Left forelimb (tissue), 1 donor: ENCODE measurements at regions not wholly inside any gene's neighbourhood (a gene's known extent, or its start where the extent isn't known, plus 50 kb on each side); places are given as distances from the start of the nearest gene placed in this dataset.
"Not testable (repeated sequence)": the region's sequence is repeated elsewhere in the genome, so short reads cannot be mapped to it uniquely, and the experiment has no call there.

Experiments used
- DNase-seq: peaks from one replicate; pipeline ENCODE4 v3.0.0-alpha.2; 2018; ENCODE audit warnings: low spot score

DNA sequence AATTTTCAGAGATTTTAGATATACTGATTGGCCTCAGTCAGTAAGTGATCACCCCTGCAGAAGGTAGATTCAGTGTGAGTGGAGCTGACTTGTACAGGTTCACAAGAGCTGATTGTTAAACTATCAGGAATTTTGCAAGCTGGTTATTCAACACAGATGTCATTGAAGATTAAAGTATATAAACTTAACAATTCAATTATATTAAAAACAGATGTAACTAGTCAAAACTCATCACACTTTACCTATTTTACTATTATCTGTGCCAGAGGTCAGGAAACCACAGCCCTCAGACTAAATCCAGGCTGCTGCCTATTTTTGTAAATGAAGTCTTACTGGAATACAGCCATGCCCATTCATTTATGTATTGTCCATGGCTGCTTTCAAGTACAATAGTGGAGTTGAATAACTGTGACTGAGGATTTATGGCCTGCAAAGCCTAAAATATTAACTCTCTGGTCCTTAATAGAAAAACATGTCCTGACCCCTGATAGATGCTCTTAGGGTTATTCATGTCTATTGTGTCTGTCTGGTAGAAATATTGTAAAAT, 429.3 kb upstream of the PDZRN3 start:
- no peak for DNase-seq

DNA sequence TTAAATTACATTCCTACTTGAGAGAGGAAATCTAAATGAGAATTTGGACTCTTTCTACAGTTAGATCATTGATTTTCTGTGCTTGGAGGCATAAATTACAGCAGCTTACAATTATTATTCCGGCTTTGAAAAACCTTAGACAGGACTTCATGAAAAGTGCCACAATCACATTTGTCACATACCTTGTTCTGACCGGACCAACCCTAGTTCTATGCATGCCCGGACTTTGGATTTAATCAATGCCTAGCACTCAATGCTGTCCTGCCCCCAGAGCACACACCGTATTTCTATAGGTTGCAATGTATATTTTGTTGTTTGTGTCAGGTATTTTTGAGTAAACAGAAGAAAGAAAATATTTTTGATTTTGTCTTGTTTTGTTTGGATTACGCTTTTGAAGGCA, 424.7 kb upstream of the PDZRN3 start:
- DNase-seq = no peak

DNA sequence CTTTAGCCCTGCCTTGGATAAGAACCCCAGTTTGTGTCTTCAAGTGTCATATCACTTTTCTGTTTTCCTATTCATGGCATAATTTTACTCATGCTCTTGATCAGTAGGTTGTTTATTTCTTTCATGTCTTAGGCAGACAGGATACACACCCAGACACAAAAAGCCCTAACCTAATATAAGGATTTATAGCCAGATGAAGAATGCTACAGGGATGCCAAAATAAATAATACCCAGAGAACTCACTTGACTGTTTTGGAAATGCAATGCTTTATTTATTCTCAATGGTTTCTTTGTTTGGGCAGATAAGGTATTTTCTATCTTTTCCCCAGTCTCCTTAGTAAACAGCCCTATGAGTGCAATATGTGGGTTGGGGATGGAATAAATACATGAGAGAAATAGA, 424.0 kb upstream of the PDZRN3 start:
- DNase-seq = no peak

DNA sequence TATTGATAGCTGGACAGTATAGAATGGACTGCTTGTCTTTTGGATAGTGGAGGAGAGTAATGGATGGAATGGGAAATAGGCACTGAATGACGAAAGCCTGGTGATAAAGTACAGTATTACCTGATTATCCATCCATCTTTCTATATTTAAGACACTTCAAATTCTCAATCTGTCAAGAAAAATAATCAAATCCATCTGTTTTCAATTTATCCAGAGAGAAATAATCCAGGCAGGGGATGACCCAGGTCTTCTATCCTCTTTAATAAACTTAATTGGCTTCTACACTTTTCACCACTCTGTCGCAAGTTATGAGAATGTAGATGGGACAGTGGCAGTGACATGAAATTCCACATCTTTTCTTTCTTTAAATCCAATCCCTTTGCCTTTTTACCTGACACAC, 420.3 kb upstream of the PDZRN3 start:
- DNase-seq = no peak

DNA sequence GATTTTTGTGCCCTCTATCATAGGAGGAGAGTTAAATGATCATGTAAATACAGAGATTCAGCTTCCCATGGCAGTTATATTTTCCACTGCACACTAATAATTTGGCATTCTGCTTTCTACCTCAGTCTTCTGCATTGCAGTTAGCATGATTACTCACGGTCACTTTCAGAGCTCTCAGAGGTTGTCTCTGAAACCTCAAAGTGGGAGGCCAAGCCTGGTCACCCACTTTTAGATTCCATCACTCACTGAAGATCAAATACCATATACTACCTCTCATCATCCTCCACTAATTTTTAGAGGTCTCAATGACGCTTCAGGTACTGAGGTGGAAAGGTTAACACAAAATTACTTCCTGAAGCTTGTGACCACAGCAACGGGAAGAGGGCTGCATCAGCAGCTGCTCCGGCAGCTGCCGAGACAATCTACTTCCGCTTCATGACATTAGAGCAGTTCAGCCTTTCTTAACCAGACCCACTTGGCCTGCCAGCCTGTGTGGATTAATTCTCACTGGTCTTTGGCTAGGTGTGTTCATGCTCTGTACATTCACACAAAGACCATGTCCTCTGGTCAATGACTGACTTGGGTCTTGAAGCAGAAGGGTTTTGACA, 416.4 kb upstream of the PDZRN3 start:
- DNase-seq = no peak

DNA sequence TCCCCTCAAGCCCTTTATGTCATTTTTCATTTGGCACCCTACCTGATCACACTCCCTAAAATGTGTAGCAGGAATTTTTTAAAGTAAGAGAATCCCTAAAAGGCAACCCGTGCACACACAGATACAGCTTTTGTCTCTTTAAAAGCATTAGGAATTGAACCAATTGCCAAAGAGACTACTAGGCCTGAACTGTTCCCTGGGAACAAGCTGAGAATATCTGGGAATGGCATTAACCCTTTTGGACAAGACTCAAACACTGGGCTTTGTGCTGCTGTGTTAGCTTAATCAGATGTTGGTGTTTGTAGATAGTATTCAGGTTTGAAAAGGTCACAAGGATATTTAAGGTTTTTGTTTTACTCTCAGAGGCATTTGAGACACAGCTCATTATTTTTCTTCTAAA, 414.4 kb upstream of the PDZRN3 start:
- DNase-seq = no peak

DNA sequence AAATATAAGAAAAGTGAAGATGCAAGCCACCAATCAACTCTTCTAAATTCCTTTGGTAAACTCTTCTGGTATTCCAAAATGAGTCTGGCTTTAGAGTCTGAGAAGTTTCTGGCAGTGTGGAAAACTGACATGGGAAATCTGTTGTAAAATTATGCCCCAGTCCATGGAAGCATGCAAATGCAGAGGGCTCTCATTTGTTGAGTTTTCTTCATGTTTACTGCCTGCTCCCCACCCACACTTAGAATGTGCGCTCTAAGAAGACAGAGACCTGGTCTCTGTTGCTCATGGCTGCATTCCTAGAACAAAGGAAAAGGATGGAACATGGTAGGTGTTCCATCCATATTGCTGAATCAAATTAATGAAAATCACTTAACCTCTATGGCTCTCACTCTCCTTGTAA, 411.8 kb upstream of the PDZRN3 start:
- no peak for DNase-seq

DNA sequence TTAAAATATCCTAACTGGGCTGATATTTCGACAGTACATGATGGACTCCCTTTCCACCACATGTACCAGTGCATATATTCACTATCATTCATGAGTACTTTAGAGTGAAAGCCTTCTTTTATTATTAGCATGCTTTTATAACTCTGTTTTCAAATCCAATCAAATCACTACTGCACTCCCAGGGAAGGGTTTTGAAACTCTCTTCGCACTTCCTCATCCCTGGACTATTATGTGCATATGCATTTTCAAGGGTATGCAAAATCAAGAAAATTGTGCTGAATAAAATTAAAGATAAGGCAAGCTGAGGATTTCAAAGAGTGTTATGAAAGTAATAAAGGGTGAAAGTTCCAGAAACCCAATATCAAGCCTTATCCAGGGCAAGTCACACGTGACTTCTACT, 411.4 kb upstream of the PDZRN3 start:
- no peak for DNase-seq

DNA sequence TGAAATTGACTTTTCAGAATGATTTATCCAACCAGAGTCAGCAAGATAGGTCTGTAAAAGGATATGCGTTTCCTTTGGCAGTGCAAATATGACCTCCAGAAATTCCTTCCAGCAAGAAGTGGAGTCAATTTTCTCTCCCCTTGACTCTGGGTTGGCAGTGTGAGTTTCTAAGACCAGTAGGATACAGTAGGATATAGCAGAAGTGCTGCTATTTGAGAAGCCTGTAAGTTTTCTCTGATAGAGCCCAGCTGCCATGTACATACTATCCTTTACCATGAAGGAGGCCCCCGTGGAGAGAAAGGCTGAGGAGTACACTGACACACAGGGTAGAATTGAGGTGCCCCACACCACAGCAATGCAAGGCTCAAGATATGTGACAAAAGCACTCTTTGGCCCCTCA, 409.1 kb upstream of the PDZRN3 start:
- no peak for DNase-seq

DNA sequence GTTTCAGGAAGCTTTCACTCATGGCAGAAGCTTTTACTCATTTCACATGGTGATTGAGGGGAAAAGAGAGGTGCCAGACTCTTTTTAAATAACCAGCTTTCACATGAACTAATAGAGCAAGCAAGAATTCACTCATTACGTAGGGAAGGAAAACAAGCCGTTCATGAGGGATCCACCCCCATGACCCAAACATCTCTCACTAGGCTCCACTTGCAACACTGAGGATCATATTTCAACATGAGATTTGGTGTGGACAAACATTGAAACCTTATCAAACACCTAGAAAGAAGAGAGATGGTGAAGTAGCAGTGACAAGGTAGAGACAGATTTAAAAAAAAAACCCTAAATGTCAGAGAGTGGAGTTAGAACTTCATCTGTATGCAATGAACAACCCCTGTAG, 408.6 kb upstream of the PDZRN3 start:
- DNase-seq = no peak

DNA sequence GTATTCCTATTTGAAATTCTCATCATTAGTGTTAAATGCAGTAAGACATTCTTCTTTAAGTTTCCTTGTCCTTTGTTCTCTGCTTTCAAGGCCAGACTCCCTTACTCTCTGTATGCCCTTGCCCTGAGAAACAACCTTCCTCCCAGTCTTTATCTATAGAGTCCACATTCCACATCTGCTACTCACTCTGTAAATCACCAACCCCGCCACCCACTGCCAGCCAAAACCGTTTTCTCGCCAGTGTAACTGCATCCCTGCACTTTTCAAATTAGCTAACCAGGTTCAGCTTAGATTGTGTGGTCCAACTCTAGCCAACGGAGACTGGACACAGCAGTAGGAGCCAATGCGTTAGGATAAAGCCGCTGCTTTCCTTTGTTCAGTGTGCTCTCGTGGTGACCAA, 402.4 kb upstream of the PDZRN3 start:
- no peak for DNase-seq

DNA sequence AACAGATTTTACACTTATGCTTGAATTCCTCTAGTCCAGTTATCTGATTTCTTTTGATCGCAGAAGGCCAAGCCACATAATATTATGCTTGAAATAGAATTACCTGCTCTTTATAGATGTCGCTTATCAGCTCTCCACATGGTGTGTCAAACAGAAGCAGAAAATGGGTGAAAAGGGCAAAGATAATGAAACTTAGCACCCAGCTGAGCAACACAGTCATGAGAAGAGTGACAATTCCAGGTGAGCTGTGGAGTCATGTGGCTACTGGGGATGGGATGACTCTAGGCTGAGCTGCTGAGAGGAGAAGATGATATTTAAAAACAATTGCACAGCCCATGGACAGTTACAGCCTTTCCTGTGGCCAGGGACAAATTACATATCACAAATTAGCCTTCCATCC, 398.7 kb upstream of the PDZRN3 start:
- DNase-seq = no peak

DNA sequence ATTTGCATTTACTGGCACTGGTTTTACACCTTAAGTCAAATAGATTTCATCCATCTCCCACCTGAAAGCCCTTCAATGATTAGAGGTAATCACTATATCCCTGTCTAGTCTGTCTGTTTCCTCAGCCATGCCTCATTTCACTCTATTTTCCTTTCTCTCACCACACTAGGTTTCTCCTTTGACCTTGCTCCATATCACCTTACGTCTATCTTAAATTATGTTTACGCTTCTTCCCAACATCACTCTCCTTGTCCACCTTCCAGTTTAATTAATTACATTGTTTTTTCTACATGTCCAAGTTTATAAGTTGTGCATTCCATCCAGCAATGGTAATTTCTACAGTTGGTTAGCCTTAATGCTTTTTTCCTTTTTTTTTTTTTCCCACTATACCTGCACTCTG, 396.7 kb upstream of the PDZRN3 start:
- no peak for DNase-seq

DNA sequence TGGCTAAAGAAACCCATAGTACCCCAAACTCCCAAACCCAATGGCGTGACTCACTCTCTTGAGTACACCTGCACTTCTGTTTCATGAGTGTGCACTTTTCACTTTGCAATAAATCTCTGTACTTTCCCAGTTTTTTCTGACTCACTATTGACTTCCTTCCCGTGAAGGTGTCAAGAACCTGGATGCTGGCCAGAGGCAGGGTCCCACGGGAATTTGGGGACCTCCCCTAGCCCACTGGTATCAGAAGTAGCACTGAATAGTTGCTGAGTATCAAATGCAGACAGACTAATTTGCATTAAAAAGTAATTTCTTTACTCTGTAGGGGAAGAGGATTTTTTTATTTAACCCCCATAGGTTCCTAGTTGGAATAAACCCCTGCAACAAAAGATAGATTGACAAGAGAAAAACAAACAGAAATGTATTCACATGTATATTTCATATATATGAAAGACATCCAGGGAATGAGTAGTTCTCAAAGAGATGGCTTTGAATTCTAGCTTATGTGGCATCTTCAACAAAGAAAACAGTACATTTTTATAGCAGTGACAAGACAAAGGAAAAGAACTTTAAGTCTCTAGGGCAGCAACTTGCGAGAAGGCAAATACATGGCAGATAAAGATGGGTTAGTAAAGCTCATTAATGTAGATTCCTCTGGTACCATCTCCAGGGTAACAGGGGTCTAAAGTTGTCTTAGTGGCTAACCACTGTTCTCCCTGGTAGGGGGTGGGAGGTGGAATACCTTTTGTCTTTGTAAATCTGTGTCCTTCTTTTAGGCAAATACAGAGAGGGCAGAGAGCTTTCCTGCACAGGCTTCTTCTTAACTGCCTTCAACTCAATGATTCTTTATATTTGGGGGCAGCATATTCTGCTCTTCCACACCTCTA, 385.5 kb upstream of the PDZRN3 start:
- no peak for DNase-seq

DNA sequence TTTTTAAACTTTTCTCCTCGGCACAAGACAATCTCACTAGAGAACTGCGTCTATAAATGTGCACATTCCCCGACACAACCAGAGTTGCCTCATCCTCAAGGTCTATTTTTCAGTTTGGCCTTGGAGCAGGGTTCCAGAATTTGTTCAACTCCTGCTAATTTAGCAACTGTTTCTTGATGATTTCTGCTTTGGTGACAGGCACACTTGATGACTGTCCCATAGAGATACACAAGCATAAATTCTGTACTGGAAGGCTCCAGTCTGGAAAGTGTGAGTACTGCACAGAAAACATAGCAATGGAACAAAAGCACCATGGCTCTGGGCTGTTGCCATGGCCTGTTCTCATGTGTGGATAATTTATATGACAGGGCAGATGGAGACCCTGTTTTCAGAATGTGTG, 379.6 kb upstream of the PDZRN3 start:
- DNase-seq = no peak

DNA sequence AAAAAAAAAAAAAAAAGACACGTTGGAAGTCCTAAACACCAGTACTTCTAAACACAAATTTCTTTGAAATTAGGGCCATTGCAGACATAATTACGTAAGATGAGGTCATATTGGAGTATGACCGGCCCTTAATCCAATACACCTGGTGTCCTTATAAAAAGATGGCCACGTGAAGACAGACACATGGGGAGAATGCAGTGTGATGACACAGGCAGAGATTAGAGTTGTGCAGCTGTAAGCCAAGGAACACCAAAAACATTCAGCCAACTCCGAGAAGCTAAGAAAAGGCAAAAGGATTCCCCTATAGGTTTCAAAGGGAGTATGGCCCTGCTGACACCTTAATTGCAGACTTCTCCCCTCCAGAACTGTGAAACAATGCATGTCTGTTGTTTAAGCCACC, 379.0 kb upstream of the PDZRN3 start:
- no peak for DNase-seq

DNA sequence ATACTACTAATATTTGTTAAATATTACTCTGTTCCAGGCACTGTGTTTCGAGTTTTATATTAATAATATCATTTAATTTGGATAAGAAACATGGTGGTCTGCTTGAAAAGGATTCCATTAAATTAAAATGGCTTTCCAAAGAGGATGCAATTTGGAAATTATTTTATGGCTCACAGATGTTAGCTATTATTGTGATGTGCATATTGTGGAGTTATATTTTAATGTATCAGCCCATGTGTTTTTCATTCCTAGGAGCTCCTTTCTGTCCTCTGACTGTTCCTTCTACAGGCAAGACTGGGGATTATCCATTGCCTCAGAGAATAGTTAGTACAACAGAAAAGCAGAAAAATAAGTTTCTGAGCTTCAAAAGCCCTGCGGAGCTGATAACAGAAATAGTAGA, 376.7 kb upstream of the PDZRN3 start:
- DNase-seq = no peak

DNA sequence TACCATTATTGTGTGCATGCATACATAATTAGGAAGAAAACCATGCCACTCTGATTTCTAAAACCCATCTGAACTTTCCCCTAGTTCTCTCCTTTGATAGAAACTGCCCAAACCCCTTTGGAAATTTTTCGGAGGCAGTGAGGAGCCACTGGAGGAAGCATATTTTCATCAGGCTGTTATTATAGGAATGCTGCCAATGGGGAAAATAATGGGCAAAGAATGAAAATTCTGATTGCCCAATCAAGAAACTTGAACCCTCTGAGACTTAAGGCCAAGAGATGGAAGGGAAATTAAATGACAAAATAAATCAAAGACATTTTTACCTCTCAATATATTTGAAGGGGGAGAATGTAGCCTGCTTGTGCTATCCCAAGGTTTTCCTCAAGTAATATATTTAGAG, 376.0 kb upstream of the PDZRN3 start:
- no peak for DNase-seq

DNA sequence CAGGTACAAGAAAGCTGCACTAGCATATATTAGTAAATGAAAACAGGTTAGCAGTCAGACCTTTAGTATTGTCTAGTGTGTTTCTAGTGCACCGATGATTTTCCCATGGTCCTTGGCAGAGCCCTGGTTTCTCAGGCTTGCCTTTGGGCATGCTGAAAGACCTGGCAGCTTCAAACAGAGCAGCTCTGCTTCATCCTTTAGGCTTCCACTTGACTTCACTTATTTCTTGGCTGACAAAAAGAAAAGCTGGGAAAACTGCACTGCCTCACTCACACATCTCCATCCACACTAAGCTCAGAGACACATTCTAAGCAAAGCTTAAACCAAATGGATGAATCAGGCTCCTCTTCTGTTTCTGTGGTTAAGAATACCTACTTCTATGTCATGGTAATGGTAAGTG, 374.8 kb upstream of the PDZRN3 start:
- no peak for DNase-seq

DNA sequence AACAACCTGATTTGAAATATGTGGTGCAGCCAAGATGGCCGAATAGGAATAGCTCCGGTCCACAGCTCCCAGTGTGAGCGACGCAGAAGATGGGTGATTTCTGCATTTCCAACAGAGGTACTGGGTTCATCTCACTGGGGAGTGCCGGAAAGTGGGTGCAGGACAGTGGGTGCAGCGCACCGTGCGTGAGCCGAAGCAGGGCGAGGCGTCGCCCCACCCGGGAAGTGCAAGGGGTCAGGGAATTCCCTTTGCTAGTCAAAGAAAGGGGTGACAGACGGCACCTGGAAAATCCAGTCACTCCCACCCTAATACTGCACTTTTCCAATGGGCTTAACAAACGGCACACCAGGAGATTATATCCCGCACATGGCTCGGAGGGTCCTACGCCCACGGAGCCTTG, 365.9 kb upstream of the PDZRN3 start:
- DNase-seq = not testable (repeated sequence)

DNA sequence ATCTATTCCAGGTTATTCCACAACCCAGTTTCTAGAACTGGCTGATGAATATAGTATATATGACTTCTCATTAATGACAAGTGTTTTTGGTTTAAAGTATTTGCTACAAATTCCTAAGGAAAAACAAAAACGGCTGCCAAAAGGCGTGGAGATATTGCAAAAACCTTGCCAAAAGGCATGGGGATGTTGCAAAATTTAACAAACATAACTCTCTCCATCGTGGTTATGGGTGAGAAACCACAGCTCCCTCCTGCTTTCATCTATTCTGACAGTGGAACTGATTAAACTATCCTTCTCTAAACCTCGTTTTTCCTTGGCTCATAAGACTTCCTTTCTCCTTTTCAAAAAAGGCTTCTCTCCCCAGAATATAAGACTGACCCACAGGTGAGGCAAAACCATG, 342.0 kb upstream of the PDZRN3 start:
- no peak for DNase-seq

DNA sequence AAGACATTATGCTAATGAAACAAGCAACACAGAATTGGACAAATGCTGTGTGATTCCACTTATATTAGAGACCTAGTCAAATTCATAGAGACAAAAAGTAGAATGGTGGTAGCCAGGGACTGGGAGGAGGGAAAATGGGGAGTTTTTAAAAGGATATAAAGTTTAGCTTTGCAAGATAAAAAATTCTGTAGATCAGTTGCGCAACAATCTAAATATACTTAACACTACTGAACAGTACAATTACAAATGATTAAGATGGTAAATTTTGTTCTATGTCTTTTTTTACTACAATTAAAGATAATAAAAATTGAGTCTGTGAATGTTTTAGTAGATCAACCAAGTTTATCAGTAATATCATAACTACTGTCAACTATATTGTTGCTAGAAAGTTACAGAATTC, 340.1 kb upstream of the PDZRN3 start:
- no peak for DNase-seq

DNA sequence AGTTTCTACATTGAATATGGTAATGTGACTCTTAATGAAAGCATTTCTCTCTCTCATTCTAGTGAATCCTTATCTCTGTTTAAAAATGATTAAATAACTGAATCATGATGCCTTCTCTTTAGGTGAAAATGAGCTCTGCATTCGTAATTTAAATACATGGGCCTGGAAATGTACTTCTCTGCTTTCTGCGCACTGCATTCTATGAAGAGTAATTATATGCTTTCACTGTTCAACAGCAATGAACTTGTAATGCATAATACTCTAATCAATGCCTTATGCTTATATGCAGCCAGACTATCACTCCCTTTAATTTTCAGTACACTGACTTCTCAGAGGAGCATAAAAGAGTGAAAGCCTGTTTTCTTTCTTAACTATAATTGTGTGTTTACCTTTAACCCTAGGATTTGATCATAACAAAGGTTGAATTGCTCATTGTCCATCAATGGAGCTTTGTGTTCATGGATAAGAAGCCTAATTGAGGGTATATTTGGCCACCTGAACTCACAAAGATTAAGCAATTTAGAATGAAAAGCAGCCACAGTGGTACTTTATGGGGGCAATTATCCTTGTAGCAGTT, 330.8 kb upstream of the PDZRN3 start:
- DNase-seq = no peak
